A549 (cell line): ENCODE measurements at regions not wholly inside any gene's neighbourhood (a gene's known extent, or its start where the extent isn't known, plus 50 kb on each side); places are given as distances from the start of the nearest gene placed in this dataset.

Experiments used
- ATAC-seq, 2 experiments: fragments of 200-7000 bp in 1 of 2; fragments of >200 bp in 1 of 2; cut with Nextera tagmentation in 1 of 2; cut with Tn5 transposase in 1 of 2; 3 replicates each; pipeline versions ENCODE4 v1.8.0 to v1.9.1; 2018 to 2020; ENCODE audit warnings: mild to moderate bottlenecking in 1 of 2, moderate library complexity in 1 of 2
- CTCF ChIA-PET: fragments of 300-600 bp; sonication (Branson Sonifier 250); formaldehyde crosslinking; extraction: SDS; loops from one replicate; lab custom pipeline; 2021; ENCODE audit warnings: antibody characterized with exemption, inconsistent platforms; lab: Yijun Ruan, JAX
- POLR2A ChIA-PET: fragments of 350-600 bp; formaldehyde crosslinking; extraction: SDS; loops from one replicate; lab custom pipeline; 2021; ENCODE audit warnings: antibody characterized with exemption, inconsistent platforms; lab: Yijun Ruan, JAX
- DNase-seq, 2 experiments: peaks; one replicate each; pipeline versions ENCODE4 v3.0.0 to v3.0.0-alpha.2; 2011 to 2016; ENCODE audit warnings: low read depth in 1 of 2, low spot score in 1 of 2
- FAIRE-seq: peaks from 2 replicates; lab custom pipeline; 2011; peaks lifted over from hg19 to GRCh38; lab: Jason Lieb, UNC
- H3K27ac ChIP-seq, 2 experiments: fragments of >200 bp; sonication (Bioruptor Twin); formaldehyde crosslinking; 3 replicates each; pipeline ENCODE4 v1.5.1; 2016 to 2017
- H3K4me1 ChIP-seq: fragments of >200 bp; sonication (Bioruptor Twin); formaldehyde crosslinking; 3 replicates; pipeline ENCODE4 v1.6.1; 2016
- H3K4me2 ChIP-seq: fragments of >200 bp; sonication (Bioruptor Twin); formaldehyde crosslinking; 3 replicates; pipeline ENCODE4 v1.6.1; 2016
- H3K4me3 ChIP-seq: fragments of >200 bp; sonication (Bioruptor Twin); formaldehyde crosslinking; 3 replicates; pipeline ENCODE4 v1.5.1; 2016
- H3K9me3 ChIP-seq: fragments of >200 bp; sonication (Bioruptor Twin); formaldehyde crosslinking; 3 replicates; pipeline ENCODE4 v1.6.1; 2016
- CEBPB ChIP-seq, 2 experiments: fragments of >200 bp in 1 of 2; sonication (Bioruptor Twin) in 1 of 2; formaldehyde crosslinking in 1 of 2; IDR thresholded peaks; 2 replicates each; pipeline ENCODE4 v1.6.1; 2012 to 2016
- EHF ChIP-seq: fragments of 250-450 bp; sonication (Bioruptor Pico); IDR thresholded peaks from 2 replicates; pipeline ENCODE4 v1.5.0; 2020; ENCODE audit warnings: mild to moderate bottlenecking
- EHMT2 ChIP-seq: fragments of 200-600 bp; sonication (generic); IDR thresholded peaks from 2 replicates; pipeline ENCODE4 v1.6.1; 2016; ENCODE audit warnings: antibody characterized with exemption, low read depth, mild to moderate bottlenecking, moderate library complexity
- FOXS1 ChIP-seq: fragments of 250-450 bp; sonication (Bioruptor Pico); IDR thresholded peaks from 2 replicates; pipeline ENCODE4 v1.5.0; 2020; ENCODE audit warnings: mild to moderate bottlenecking, moderate library complexity
- HEYL ChIP-seq: fragments of 250-450 bp; sonication (Bioruptor Pico); IDR thresholded peaks from 2 replicates; pipeline ENCODE4 v1.8.0; 2021; ENCODE audit warnings: mild to moderate bottlenecking, moderate library complexity
- HOXA7 ChIP-seq: fragments of 250-450 bp; sonication (Bioruptor Pico); IDR thresholded peaks from 2 replicates; pipeline ENCODE4 v1.5.0; 2020; ENCODE audit warnings: mild to moderate bottlenecking, moderate library complexity
- JUNB ChIP-seq: fragments of >200 bp; sonication (Bioruptor Twin); formaldehyde crosslinking; IDR thresholded peaks from 2 replicates; pipeline ENCODE4 v1.6.1; 2016
- MAFK ChIP-seq: fragments of 450-650 bp; IDR thresholded peaks from 2 replicates; pipeline ENCODE4 v1.6.1; 2014; ENCODE audit not compliant: partially characterized antibody
- MAZ ChIP-seq: fragments of 150-350 bp; IDR thresholded peaks from 2 replicates; pipeline ENCODE4 v1.6.1; 2014; ENCODE audit warnings: antibody characterized with exemption, low read depth, low read length, borderline replicate concordance
- NFE2L2 ChIP-seq: fragments of 150-350 bp; conservative IDR thresholded peaks from 2 replicates; pipeline ENCODE4 v1.6.1; 2014; ENCODE audit warnings: low read length
- NPAS2 ChIP-seq: fragments of 250-450 bp; sonication (Bioruptor Pico); IDR thresholded peaks from 2 replicates; pipeline ENCODE4 v1.8.0; 2022; ENCODE audit warnings: mild to moderate bottlenecking, moderate library complexity, borderline replicate concordance
- NR3C1 ChIP-seq: fragments of >200 bp; sonication (Bioruptor Twin); formaldehyde crosslinking; IDR thresholded peaks from 3 replicates; pipeline ENCODE4 v1.6.1; 2017
- POLR2A ChIP-seq: IDR thresholded peaks from 2 replicates; pipeline ENCODE4 v1.6.1; 2012; ENCODE audit warnings: mild to moderate bottlenecking, low read length
- ZFP36 ChIP-seq: fragments of 450-650 bp; IDR thresholded peaks from 2 replicates; pipeline ENCODE4 v1.6.1; 2014; ENCODE audit warnings: borderline replicate concordance; ENCODE audit not compliant: partially characterized antibody
- ZNF302 ChIP-seq: fragments of 250-450 bp; sonication (Bioruptor Pico); IDR thresholded peaks from 2 replicates; pipeline ENCODE4 v1.9.0; 2021; ENCODE audit warnings: inconsistent platforms, mild to moderate bottlenecking, moderate library complexity
- WGBS: methylation state at CpG from one replicate; pipeline ENCODE4 v1.1.6; 2017; ENCODE audit errors: missing lambda C conversion rate; 5-methylcytosine and 5-hydroxymethylcytosine counted together
- TF ChIP-seq, protein P1 (sequence below): fragments of 250-450 bp; sonication (Bioruptor Pico); IDR thresholded peaks from 2 replicates; pipeline ENCODE4 v1.5.0; 2021; ENCODE audit warnings: mild to moderate bottlenecking, moderate library complexity, borderline replicate concordance
- TF ChIP-seq, protein P2 (sequence below): IDR thresholded peaks from 2 replicates; pipeline ENCODE4 v1.6.1; 2012
- TF ChIP-seq, protein P3 (sequence below): fragments of 250-450 bp; sonication (Bioruptor Pico); IDR thresholded peaks from 2 replicates; pipeline ENCODE4 v1.5.0; 2020; ENCODE audit warnings: low read depth, mild to moderate bottlenecking, moderate library complexity
- TF ChIP-seq, protein P4 (sequence below): fragments of >200 bp; sonication (Bioruptor Twin); formaldehyde crosslinking; IDR thresholded peaks from 2 replicates; pipeline ENCODE4 v1.6.1; 2016
- TF ChIP-seq, protein P5 (sequence below): fragments of 450-650 bp; IDR thresholded peaks from 2 replicates; pipeline ENCODE4 v1.6.1; 2014; ENCODE audit warnings: antibody characterized with exemption

DNA sequence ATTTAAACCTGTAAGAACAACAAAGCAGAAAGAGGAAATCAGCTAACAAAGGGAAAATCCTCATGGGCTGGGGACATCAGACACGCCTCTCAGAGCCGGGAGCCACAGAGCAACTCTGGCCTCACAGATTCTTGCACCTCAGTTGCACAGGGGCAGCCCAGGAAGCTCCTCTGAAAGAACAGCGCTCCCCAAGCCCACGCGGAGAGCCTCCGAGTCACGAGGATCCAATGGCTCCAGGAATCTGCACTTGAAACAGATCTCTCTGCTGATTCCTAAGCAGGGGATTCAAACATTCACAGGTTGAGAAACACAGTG is 213.2 kb upstream of the MGMT start (continued):
- TF ChIP-seq, protein P1, sequence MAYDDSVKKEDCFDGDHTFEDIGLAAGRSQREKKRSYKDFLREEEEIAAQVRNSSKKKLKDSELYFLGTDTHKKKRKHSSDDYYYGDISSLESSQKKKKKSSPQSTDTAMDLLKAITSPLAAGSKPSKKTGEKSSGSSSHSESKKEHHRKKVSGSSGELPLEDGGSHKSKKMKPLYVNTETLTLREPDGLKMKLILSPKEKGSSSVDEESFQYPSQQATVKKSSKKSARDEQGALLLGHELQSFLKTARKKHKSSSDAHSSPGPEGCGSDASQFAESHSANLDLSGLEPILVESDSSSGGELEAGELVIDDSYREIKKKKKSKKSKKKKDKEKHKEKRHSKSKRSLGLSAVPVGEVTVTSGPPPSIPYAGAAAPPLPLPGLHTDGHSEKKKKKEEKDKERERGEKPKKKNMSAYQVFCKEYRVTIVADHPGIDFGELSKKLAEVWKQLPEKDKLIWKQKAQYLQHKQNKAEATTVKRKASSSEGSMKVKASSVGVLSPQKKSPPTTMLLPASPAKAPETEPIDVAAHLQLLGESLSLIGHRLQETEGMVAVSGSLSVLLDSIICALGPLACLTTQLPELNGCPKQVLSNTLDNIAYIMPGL (CRISPR knock-in tag): no peak
- TF ChIP-seq, protein P2, sequence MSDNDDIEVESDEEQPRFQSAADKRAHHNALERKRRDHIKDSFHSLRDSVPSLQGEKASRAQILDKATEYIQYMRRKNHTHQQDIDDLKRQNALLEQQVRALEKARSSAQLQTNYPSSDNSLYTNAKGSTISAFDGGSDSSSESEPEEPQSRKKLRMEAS: no peak

DNA sequence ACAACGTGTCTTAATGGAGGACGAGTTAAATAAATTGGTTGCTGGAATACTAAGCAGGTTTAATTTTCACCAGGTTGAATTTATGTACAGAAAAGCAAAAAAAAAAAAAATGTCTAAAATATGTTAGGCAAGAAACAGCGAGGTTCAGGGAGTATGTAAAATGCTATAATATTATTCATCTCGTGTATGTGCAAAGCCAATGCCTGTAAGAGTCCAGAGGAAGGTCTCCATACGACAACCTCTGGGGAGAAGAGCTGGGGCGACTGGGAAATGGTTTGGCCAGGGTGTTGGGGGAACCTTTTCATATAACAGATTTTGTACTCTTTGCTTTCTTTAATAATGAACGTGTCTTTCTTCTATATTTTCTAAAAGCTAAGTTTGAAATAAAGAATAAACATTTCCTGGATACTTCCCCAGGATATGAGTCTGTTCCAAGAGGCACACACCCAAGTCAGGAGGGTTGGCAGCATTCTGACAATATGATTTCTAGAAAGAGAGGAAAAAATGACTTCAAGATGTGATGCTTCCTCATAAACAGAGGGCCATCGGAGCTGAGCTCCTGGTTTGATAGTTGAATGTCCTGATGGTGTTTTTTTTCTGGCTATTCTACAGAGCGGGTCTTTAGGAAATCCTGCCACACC is 208.6 kb upstream of the MGMT start:
- H3K27ac ChIP-seq: no peak overlapping the region
- H3K9me3 ChIP-seq: no peaks in the 10 kb centered on the region
- FAIRE-seq (no peak), ATAC-seq (no peak), DNase-seq (no peak)
- H3K4me3 ChIP-seq: no peak overlapping the region
- no peaks in the 10 kb centered on the region for H3K4me1 ChIP-seq
- WGBS: 1% methylated on average over 9 of the region's 9 CpGs
- POLR2A ChIA-PET: no interaction called here
- CTCF ChIA-PET: no interaction called here
- H3K4me2 ChIP-seq: no peak overlapping the region
- TF ChIP-seq EHMT2 (no peak), HOXA7 (no peak), FOXS1 (CRISPR knock-in tag) (no peak), EHF (no peak)
- TF ChIP-seq, protein P3, sequence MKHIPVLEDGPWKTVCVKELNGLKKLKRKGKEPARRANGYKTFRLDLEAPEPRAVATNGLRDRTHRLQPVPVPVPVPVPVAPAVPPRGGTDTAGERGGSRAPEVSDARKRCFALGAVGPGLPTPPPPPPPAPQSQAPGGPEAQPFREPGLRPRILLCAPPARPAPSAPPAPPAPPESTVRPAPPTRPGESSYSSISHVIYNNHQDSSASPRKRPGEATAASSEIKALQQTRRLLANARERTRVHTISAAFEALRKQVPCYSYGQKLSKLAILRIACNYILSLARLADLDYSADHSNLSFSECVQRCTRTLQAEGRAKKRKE (CRISPR knock-in tag): no peak

DNA sequence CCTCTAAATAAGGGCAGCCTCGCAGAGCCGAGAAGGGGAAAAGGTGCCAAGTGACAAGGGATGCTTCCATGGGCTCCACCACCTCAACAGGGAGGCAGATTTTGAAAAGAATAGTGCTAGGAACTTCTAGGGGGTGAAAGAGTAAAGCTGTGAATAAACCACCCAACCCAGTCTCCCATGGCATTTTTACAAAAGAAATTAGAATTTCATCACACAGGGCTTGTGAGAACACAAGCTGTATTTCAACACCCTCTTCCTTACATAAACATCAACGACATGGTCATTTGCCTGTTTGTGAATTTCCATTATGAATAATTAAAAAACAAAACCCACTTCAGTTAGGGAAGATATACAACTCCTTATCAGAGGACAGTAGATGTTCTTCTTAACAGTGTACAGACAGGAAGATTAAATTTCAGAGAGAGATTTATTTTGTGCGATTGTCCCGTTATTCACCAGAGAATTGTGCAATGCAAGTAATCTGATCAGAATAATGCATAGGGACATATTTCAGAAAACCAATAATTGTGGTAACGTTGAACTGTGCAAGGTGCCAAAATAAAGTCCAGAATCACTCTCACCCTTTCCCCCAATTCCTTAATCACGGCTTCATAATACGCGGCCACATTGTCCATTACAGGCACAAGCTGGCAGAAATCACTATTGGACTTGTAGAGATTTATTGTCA is 207.8 kb upstream of the MGMT start:
- no peak for TF ChIP-seq JUNB
- TF ChIP-seq NPAS2 (CRISPR knock-in tag): no peak
- no peak for TF ChIP-seq CEBPB (IDR thresholded peaks at IDR 0.05)
- TF ChIP-seq, protein P4, sequence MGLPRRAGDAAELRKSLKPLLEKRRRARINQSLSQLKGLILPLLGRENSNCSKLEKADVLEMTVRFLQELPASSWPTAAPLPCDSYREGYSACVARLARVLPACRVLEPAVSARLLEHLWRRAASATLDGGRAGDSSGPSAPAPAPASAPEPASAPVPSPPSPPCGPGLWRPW: no peak
- no peak for TF ChIP-seq ZNF302 (CRISPR knock-in tag)
- no peak for TF ChIP-seq NR3C1
- TF ChIP-seq MAZ: no peak
- no peak for TF ChIP-seq POLR2A
- TF ChIP-seq, protein P5, sequence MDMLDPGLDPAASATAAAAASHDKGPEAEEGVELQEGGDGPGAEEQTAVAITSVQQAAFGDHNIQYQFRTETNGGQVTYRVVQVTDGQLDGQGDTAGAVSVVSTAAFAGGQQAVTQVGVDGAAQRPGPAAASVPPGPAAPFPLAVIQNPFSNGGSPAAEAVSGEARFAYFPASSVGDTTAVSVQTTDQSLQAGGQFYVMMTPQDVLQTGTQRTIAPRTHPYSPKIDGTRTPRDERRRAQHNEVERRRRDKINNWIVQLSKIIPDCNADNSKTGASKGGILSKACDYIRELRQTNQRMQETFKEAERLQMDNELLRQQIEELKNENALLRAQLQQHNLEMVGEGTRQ: no peak
- TF ChIP-seq, protein P1 (CRISPR knock-in tag): no peak
- no peak for TF ChIP-seq NFE2L2
- TF ChIP-seq, protein P2: no peak
- TF ChIP-seq ZFP36: no peak
- no peak for TF ChIP-seq HEYL (CRISPR knock-in tag)
- no peak for TF ChIP-seq MAFK
- TF ChIP-seq, all 56 proteins: peak for 0

More for the DNA sequence above, 207.8 kb upstream of the MGMT start:
- H3K4me1 ChIP-seq: no peaks in the 10 kb centered on the region
- H3K9me3 ChIP-seq: no peaks in the 10 kb centered on the region
- H3K4me3 ChIP-seq: no peak overlapping the region
- FAIRE-seq (no peak), ATAC-seq (no peak), DNase-seq (no peak)
- ChIA-PET POLR2A (no interaction called here), CTCF (no interaction called here)
- no peak overlapping the region for H3K27ac ChIP-seq
- H3K4me2 ChIP-seq: no peak overlapping the region
- WGBS: 36% methylated on average over 9 of the region's 9 CpGs
